ENCODE measurements at regions not wholly inside any gene's neighbourhood (a gene's known extent, or its start where the extent isn't known, plus 50 kb on each side); places are given as distances from the start of the nearest gene placed in this dataset.

- no peak for TF ChIP-seq SIN3A (IDR thresholded peaks at IDR 0.05; ENCODE audit: borderline replicate concordance, insufficient read depth, low read length)
- TF ChIP-seq TAF1 (IDR thresholded peaks at IDR 0.05; ENCODE audit: borderline replicate concordance, insufficient read depth, low read length): no peak
Measured at GRCh38 chr1:172941945-172942344, 108.8 kb downstream of the TNFSF18 start.

DNA sequence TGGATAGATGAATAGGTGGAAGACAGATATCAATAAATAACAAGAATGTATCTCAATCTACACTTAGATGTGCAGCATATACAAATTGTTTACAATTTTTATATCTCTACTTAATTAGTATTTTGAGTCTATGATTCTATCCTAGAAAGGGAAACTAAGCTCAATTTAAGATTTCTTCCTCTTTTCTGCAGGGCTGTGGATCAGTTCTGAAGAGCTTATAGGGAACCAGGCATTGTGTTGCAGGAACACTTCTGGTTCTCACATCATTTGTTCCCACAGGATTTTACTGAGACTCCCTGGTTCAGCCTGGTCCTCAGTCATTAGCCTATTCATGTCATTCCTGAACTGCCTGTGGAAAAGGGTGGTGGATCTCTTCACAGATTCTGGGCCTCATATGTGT lies 105.8 kb downstream of the TNFSF18 start:
- TF ChIP-seq SIN3A (IDR thresholded peaks at IDR 0.05; ENCODE audit: borderline replicate concordance, insufficient read depth, low read length): no peak
- no peak for TF ChIP-seq FOXP2 (optimal IDR thresholded peaks at IDR 0.05; ENCODE audit: borderline replicate concordance, extremely low read depth, extremely low read length, insufficient read depth)
- TF ChIP-seq TAF1 (IDR thresholded peaks at IDR 0.05; ENCODE audit: borderline replicate concordance, insufficient read depth, low read length): no peak
- TF ChIP-seq, protein P1, sequence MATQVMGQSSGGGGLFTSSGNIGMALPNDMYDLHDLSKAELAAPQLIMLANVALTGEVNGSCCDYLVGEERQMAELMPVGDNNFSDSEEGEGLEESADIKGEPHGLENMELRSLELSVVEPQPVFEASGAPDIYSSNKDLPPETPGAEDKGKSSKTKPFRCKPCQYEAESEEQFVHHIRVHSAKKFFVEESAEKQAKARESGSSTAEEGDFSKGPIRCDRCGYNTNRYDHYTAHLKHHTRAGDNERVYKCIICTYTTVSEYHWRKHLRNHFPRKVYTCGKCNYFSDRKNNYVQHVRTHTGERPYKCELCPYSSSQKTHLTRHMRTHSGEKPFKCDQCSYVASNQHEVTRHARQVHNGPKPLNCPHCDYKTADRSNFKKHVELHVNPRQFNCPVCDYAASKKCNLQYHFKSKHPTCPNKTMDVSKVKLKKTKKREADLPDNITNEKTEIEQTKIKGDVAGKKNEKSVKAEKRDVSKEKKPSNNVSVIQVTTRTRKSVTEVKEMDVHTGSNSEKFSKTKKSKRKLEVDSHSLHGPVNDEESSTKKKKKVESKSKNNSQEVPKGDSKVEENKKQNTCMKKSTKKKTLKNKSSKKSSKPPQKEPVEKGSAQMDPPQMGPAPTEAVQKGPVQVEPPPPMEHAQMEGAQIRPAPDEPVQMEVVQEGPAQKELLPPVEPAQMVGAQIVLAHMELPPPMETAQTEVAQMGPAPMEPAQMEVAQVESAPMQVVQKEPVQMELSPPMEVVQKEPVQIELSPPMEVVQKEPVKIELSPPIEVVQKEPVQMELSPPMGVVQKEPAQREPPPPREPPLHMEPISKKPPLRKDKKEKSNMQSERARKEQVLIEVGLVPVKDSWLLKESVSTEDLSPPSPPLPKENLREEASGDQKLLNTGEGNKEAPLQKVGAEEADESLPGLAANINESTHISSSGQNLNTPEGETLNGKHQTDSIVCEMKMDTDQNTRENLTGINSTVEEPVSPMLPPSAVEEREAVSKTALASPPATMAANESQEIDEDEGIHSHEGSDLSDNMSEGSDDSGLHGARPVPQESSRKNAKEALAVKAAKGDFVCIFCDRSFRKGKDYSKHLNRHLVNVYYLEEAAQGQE (IDR thresholded peaks at IDR 0.05; ENCODE audit: insufficient read depth in 1 of 2, low read depth in 2 of 2, low read length in 2 of 2): no peak
- TF ChIP-seq POLR2AphosphoS5 (IDR thresholded peaks at IDR 0.05; ENCODE audit: low read depth, low read length): no peak

DNA sequence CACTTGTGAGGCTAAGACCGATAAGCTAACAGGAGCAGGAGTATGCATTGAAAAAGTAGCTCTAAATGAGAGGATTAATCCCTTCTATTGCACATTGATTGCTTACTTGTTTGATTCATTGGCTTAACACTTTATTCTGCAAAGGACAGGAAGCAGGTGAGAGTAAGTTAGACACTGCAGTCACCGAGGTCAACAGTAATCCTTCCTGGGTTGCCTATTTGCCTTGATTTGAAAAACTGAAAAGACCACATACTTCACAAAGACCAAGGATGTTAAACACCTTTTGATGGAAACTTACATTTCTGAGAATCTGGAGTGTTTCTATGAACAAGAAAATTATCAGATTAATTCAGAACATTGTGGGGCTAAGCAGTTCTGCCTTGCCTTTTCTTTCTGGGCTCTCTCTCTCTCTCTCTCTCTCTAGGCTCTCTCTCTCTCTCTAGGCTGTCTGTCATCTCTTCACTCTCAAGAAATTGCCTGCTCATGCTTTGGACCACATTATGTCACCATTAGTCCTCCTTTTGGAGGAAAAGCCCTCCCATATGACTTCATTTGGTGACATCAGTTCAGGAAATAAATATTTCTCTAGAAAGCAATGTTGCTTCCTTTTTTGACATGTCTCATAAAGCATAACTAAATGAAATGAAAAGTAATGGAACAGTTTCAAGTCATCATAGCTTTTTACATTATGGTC lies 103.8 kb downstream of the TNFSF18 start:
- TF ChIP-seq, protein P1 (IDR thresholded peaks at IDR 0.05; ENCODE audit: insufficient read depth in 1 of 2, low read depth in 2 of 2, low read length in 2 of 2): no peak
- no peak for TF ChIP-seq SIN3A (IDR thresholded peaks at IDR 0.05; ENCODE audit: borderline replicate concordance, insufficient read depth, low read length)
- no peak for TF ChIP-seq POLR2AphosphoS5 (IDR thresholded peaks at IDR 0.05; ENCODE audit: low read depth, low read length)
- TF ChIP-seq FOXP2 (optimal IDR thresholded peaks at IDR 0.05; ENCODE audit: borderline replicate concordance, extremely low read depth, extremely low read length, insufficient read depth): no peak
- no peak for TF ChIP-seq TAF1 (IDR thresholded peaks at IDR 0.05; ENCODE audit: borderline replicate concordance, insufficient read depth, low read length)

- TF ChIP-seq TAF1 (IDR thresholded peaks at IDR 0.05; ENCODE audit: borderline replicate concordance, insufficient read depth, low read length) (no peak), FOXP2 (optimal IDR thresholded peaks at IDR 0.05; ENCODE audit: borderline replicate concordance, extremely low read depth, extremely low read length, insufficient read depth) (no peak), SIN3A (IDR thresholded peaks at IDR 0.05; ENCODE audit: borderline replicate concordance, insufficient read depth, low read length) (no peak), POLR2AphosphoS5 (IDR thresholded peaks at IDR 0.05; ENCODE audit: low read depth, low read length) (no peak)
- TF ChIP-seq, protein P1 (IDR thresholded peaks at IDR 0.05; ENCODE audit: insufficient read depth in 1 of 2, low read depth in 2 of 2, low read length in 2 of 2): no peak
Measured at GRCh38 chr1:172948457-172948856, 102.3 kb downstream of the TNFSF18 start.

DNA sequence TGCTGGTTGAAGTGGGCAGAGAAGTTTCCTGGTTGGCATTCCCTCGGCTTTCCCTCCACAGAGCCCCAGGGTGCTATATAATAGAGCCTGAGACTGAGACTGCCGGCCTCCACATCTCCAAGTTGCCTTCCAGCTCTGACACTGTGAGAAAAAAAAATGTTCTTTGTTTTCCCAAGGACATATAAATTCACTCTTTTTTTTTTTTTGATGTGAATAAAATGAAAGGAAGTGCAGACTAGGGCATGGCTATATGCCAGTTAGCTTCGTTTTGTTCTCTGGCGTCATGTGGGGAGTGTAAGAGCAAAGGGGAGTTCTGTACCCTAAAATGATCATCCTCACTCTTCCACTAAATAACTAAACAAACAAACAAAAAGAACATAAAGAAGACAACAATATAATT lies 101.6 kb downstream of the TNFSF18 start:
- TF ChIP-seq TAF1 (IDR thresholded peaks at IDR 0.05; ENCODE audit: borderline replicate concordance, insufficient read depth, low read length) (no peak), POLR2AphosphoS5 (IDR thresholded peaks at IDR 0.05; ENCODE audit: low read depth, low read length) (no peak), FOXP2 (optimal IDR thresholded peaks at IDR 0.05; ENCODE audit: borderline replicate concordance, extremely low read depth, extremely low read length, insufficient read depth) (no peak), SIN3A (IDR thresholded peaks at IDR 0.05; ENCODE audit: borderline replicate concordance, insufficient read depth, low read length) (no peak)
- TF ChIP-seq, protein P1 (IDR thresholded peaks at IDR 0.05; ENCODE audit: insufficient read depth in 1 of 2, low read depth in 2 of 2, low read length in 2 of 2): no peak
